ENCODE measurements at regions not wholly inside any gene's neighbourhood (a gene's known extent, or its start where the extent isn't known, plus 50 kb on each side); places are given as distances from the start of the nearest gene placed in this dataset.

GRCh38 chr20:11053310-11053709 lies 379.5 kb upstream of the JAG1 start:
- DNase-seq = no peak

- no peak for DNase-seq
Observed at GRCh38 chr20:11054266-11054993, 380.6 kb upstream of the JAG1 start.

- no peak for DNase-seq
Observed at GRCh38 chr20:11056414-11056813, 382.6 kb upstream of the JAG1 start.

GRCh38 chr20:11057624-11058023 lies 383.8 kb upstream of the JAG1 start:
- no peak for DNase-seq

GRCh38 chr20:11059659-11060058 lies 385.9 kb upstream of the JAG1 start:
- no peak for DNase-seq

GRCh38 chr20:11060423-11061185 lies 386.8 kb upstream of the JAG1 start:
- no peak for DNase-seq

- DNase-seq = peak; percentile 95
Observed at GRCh38 chr20:11063444-11063843, 389.6 kb upstream of the JAG1 start.

- no peak for DNase-seq
Observed at GRCh38 chr20:11064946-11065345, 391.1 kb upstream of the JAG1 start.

- DNase-seq = peak; percentile 3
Observed at GRCh38 chr20:11067359-11067758, 393.6 kb upstream of the JAG1 start.

- peak; percentile 32 for DNase-seq
Observed at GRCh38 chr20:11072982-11073381, 399.2 kb upstream of the JAG1 start.

GRCh38 chr20:11076434-11077105 lies 402.8 kb upstream of the JAG1 start:
- DNase-seq = peak; percentile 34

- DNase-seq = no peak
Observed at GRCh38 chr20:11077226-11077625, 403.4 kb upstream of the JAG1 start.

- DNase-seq = no peak
Observed at GRCh38 chr20:11080010-11080409, 406.2 kb upstream of the JAG1 start.

- DNase-seq = no peak
Observed at GRCh38 chr20:11080781-11081377, 407.1 kb upstream of the JAG1 start.

- no peak for DNase-seq
Observed at GRCh38 chr20:11083841-11084240, 410.0 kb upstream of the JAG1 start.

- no peak for DNase-seq
Observed at GRCh38 chr20:11084508-11084907, 410.7 kb upstream of the JAG1 start.

GRCh38 chr20:11086970-11087369 lies 413.2 kb upstream of the JAG1 start:
- DNase-seq = no peak

- no peak for DNase-seq
Observed at GRCh38 chr20:11090751-11091150, 417.0 kb upstream of the JAG1 start.

- no peak for DNase-seq
Observed at GRCh38 chr20:11091511-11091910, 417.7 kb upstream of the JAG1 start.

- no peak for DNase-seq
Observed at GRCh38 chr20:11092151-11092550, 418.4 kb upstream of the JAG1 start.

- DNase-seq = no peak
Observed at GRCh38 chr20:11094196-11094595, 420.4 kb upstream of the JAG1 start.

- DNase-seq = no peak
Observed at GRCh38 chr20:11094711-11095110, 420.9 kb upstream of the JAG1 start.

- DNase-seq = no peak
Observed at GRCh38 chr20:11098888-11099287, 425.1 kb upstream of the JAG1 start.

- DNase-seq = peak; percentile 86
Observed at GRCh38 chr20:11101243-11101642, 427.4 kb upstream of the JAG1 start.
